PC-3 (cell line): ENCODE measurements at regions not wholly inside any gene's neighbourhood (a gene's known extent, or its start where the extent isn't known, plus 50 kb on each side); places are given as distances from the start of the nearest gene placed in this dataset.

Experiments
- ATAC-seq: fragments of 200-7000 bp; cut with Tn5 transposase; 2 replicates; pipeline ENCODE4 v1.9.1; 2020; ENCODE audit warnings: mild to moderate bottlenecking, moderate library complexity
- BruUV-seq: library from RNA; stranded (reverse); fragments of 400-500 nt; replicated peaks from 2 replicates; lab custom pipeline; 2021; lab: Mats Ljungman, UMichigan
- CTCF ChIA-PET: fragments of 300-600 bp; sonication (Branson Sonifier 250); formaldehyde crosslinking; loops from one replicate; lab custom pipeline; 2022; ENCODE audit warnings: antibody characterized with exemption; lab: Charles Lee
- POLR2A ChIA-PET: fragments of 300-600 bp; sonication (Branson Sonifier 250); formaldehyde crosslinking; loops from one replicate; lab custom pipeline; 2022; ENCODE audit warnings: antibody characterized with exemption; ENCODE audit not compliant: unreplicated experiment; lab: Charles Lee
- DNase-seq: peaks from one replicate; pipeline ENCODE4 v3.0.0-alpha.2; 2015
- H2AFZ ChIP-seq: fragments of 300-600 bp; sonication (generic); 2 replicates; pipeline ENCODE4 v1.6.0; 2016; ENCODE audit warnings: antibody characterized with exemption, low read length
- H3F3A ChIP-seq: fragments of 300-600 bp; sonication (generic); one replicate; pipeline ENCODE4 v1.6.0; 2017; ENCODE audit warnings: antibody characterized with exemption, low read length, control low read depth, mild to moderate bottlenecking; ENCODE audit not compliant: unreplicated experiment
- H3K27ac ChIP-seq: fragments of 300-600 bp; sonication (generic); 2 replicates; pipeline ENCODE4 v1.5.1; 2016; ENCODE audit warnings: mild to moderate bottlenecking, low read length
- H3K27me3 ChIP-seq: fragments of 300-600 bp; sonication (generic); 2 replicates; pipeline ENCODE4 v1.6.1; 2016; ENCODE audit warnings: low read length, mixed read lengths
- H3K36me3 ChIP-seq: fragments of 300-600 bp; sonication (generic); 2 replicates; pipeline ENCODE4 v1.6.1; 2016; ENCODE audit warnings: low read depth, mixed run types, low read length, mixed read lengths
- H3K4me1 ChIP-seq: fragments of 300-600 bp; sonication (generic); 2 replicates; pipeline ENCODE4 v1.5.1; 2016; ENCODE audit warnings: low read length; ENCODE audit not compliant: insufficient read depth
- H3K4me2 ChIP-seq: fragments of 300-600 bp; sonication (generic); 2 replicates; pipeline ENCODE4 v1.6.0; 2016; ENCODE audit warnings: low read length
- H3K4me3 ChIP-seq: fragments of 300-600 bp; sonication (generic); 2 replicates; pipeline ENCODE4 v1.5.1; 2016; ENCODE audit warnings: mild to moderate bottlenecking, low read length, mixed read lengths
- H3K79me2 ChIP-seq: fragments of 300-600 bp; sonication (generic); 2 replicates; pipeline ENCODE4 v1.6.1; 2017; ENCODE audit warnings: low read length, mixed read lengths
- H3K9ac ChIP-seq: fragments of 300-600 bp; sonication (generic); 2 replicates; pipeline ENCODE4 v1.6.0; 2016; ENCODE audit warnings: mild to moderate bottlenecking, low read length
- H3K9me2 ChIP-seq: fragments of 300-600 bp; sonication (generic); replicated peaks from 2 replicates; pipeline ENCODE4 v1.6.1; 2016; ENCODE audit warnings: mixed run types, low read length, mixed read lengths
- H3K9me3 ChIP-seq: fragments of 300-600 bp; sonication (generic); 2 replicates; pipeline ENCODE4 v1.6.1; 2016; ENCODE audit warnings: low read length, mixed read lengths
- H4K20me1 ChIP-seq: fragments of 300-600 bp; sonication (generic); 2 replicates; pipeline ENCODE4 v1.6.1; 2016; ENCODE audit warnings: low read length, mixed read lengths
- EZH2 ChIP-seq: fragments of 300-600 bp; sonication (generic); IDR thresholded peaks from one replicate; pipeline ENCODE4 v1.6.1; 2017; ENCODE audit warnings: antibody characterized with exemption, mild to moderate bottlenecking, low read length; ENCODE audit not compliant: unreplicated experiment
- EZH2phosphoT487 ChIP-seq: fragments of 300-600 bp; sonication (generic); IDR thresholded peaks from 2 replicates; pipeline ENCODE4 v1.6.1; 2018; ENCODE audit warnings: mild to moderate bottlenecking, antibody characterized with exemption, low read length, borderline replicate concordance
- intact Hi-C: fragments of 100-400 bp; cut with micrococcal nuclease; formaldehyde crosslinking; loops from 2 replicates; pipeline ENCODE4 v1.9.0; 2023
- TF ChIP-seq, protein P1 (sequence below): fragments of 300-600 bp; sonication (generic); conservative IDR thresholded peaks from 2 replicates; pipeline ENCODE4 v1.5.1; 2017; ENCODE audit warnings: antibody characterized with exemption, low read depth, mild to moderate bottlenecking, low read length

DNA sequence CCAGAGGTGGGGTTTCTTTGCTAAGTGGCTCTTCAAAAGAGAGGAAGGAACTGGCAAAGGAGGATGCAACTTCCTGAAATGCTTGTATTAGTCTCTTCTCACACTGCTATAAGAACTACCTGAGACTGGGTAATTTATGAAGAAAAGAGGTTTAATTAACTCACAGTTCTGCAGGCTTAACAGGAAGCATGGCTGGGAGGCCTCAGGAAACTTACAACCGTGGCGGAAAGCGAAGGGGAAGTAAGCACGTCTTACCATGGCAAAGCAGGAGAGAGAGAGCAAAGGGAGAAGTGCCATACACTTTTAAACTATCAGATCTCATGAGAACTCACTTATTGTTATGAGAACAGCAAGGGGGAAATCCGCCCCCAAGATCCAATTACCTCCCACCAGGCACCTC lies 505.7 kb downstream of the ZNF674 start:
- H3K4me3 ChIP-seq: no peak overlapping the region
- H3K4me2 ChIP-seq: no peak overlapping the region

DNA sequence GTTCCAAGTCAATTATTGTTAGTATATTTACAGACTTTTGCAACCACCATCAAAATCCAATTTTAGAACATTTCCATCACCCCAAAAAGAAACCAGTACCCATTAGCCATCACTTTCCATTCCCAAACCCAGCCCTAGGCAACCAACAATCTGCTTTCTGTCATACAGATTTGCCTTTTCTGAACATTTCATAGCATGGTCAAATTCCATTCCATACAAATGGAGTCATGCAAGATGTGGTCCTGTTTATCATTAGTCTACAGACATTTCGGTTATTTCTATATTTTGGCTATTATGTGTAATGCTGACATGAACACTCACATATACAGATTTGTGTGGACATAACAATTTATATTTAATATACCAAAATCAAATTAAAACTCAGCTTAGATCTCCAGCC lies 508.7 kb downstream of the ZNF674 start:
- Histone ChIP-seq H3K27ac (no peak overlapping the region), H2AFZ (no peak overlapping the region), H3K36me3 (no peaks in the 10 kb centered on the region), H3K27me3 (no peaks in the 10 kb centered on the region), H3K4me2 (no peak overlapping the region), H3K9ac (no peak overlapping the region), H3F3A (no peaks in the 10 kb centered on the region), H3K9me3 (peaks cover 6% of the 10 kb centered on the region; the same call in 1 of the 2 replicates), H4K20me1 (no peaks in the 10 kb centered on the region), H3K9me2 (no peaks in the 10 kb centered on the region), H3K4me3 (no peak overlapping the region), H3K79me2 (no peaks in the 10 kb centered on the region), H3K4me1 (no peaks in the 10 kb centered on the region)
- CTCF ChIA-PET: no interaction called here
- ATAC-seq (no peak), DNase-seq (no peak)
- TF ChIP-seq EZH2: no peak
- TF ChIP-seq, protein P1, sequence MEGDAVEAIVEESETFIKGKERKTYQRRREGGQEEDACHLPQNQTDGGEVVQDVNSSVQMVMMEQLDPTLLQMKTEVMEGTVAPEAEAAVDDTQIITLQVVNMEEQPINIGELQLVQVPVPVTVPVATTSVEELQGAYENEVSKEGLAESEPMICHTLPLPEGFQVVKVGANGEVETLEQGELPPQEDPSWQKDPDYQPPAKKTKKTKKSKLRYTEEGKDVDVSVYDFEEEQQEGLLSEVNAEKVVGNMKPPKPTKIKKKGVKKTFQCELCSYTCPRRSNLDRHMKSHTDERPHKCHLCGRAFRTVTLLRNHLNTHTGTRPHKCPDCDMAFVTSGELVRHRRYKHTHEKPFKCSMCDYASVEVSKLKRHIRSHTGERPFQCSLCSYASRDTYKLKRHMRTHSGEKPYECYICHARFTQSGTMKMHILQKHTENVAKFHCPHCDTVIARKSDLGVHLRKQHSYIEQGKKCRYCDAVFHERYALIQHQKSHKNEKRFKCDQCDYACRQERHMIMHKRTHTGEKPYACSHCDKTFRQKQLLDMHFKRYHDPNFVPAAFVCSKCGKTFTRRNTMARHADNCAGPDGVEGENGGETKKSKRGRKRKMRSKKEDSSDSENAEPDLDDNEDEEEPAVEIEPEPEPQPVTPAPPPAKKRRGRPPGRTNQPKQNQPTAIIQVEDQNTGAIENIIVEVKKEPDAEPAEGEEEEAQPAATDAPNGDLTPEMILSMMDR: no peak
- TF ChIP-seq EZH2phosphoT487: no peak
- intact Hi-C loops: no loop called here
- no TSS peak for BruUV-seq
- POLR2A ChIA-PET: no interaction called here

More for the DNA sequence above, 505.7 kb downstream of the ZNF674 start:
- Histone ChIP-seq H3K79me2 (no peaks in the 10 kb centered on the region), H3K9me3 (peaks cover 8% of the 10 kb centered on the region; the same call in 1 of the 2 replicates), H3K9me2 (no peaks in the 10 kb centered on the region), H3K27me3 (no peaks in the 10 kb centered on the region), H4K20me1 (no peaks in the 10 kb centered on the region), H3K36me3 (no peaks in the 10 kb centered on the region), H2AFZ (no peak overlapping the region), H3K9ac (no peak overlapping the region), H3F3A (no peaks in the 10 kb centered on the region), H3K4me1 (peaks cover 13% of the 10 kb centered on the region), H3K27ac (no peak overlapping the region)
- no TSS peak for BruUV-seq
- ChIA-PET POLR2A (no interaction called here), CTCF (no interaction called here)
- intact Hi-C loops: no loop called here
- no peak for ATAC-seq
- DNase-seq: no peak
- TF ChIP-seq, protein P1: no peak
- TF ChIP-seq EZH2phosphoT487 (no peak), EZH2 (no peak)

DNA sequence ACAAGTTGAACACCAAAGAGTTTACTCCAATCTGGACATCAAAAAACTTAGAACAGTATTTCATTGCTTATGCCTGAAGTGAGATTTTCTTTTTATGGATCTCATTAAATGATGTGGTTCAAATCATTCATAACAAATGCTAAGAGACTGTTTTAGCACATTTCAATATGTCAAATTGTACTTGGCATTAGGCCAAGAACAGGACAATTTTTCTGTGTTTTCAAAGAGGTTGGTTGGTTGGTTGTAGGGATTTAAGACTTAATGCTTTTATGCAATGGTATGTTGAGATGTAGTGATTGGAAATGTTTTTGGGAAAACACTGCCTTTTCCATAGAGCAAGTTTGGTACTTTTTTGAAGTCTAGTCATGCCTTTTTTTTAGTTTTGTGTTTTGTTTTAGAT lies 510.4 kb downstream of the ZNF674 start:
- Histone ChIP-seq H3K4me2 (no peak overlapping the region), H3K9ac (no peak overlapping the region), H3K4me3 (no peak overlapping the region), H3K36me3 (no peaks in the 10 kb centered on the region), H4K20me1 (no peaks in the 10 kb centered on the region), H3K4me1 (peaks cover 7% of the 10 kb centered on the region), H3K27me3 (no peaks in the 10 kb centered on the region), H3K9me2 (no peaks in the 10 kb centered on the region), H2AFZ (no peak overlapping the region), H3K27ac (no peak overlapping the region), H3K9me3 (no peaks in the 10 kb centered on the region), H3F3A (no peaks in the 10 kb centered on the region), H3K79me2 (no peaks in the 10 kb centered on the region)
- no peak for ATAC-seq
- no TSS peak for BruUV-seq
- ChIA-PET CTCF (no interaction called here), POLR2A (no interaction called here)
- intact Hi-C loops: no loop called here
- no peak for DNase-seq
- TF ChIP-seq EZH2: no peak
- TF ChIP-seq, protein P1: no peak
- TF ChIP-seq EZH2phosphoT487: no peak
